ENCODE measurements at regions not wholly inside any gene's neighbourhood (a gene's known extent, or its start where the extent isn't known, plus 50 kb on each side); places are given as distances from the start of the nearest gene placed in this dataset.

DNA sequence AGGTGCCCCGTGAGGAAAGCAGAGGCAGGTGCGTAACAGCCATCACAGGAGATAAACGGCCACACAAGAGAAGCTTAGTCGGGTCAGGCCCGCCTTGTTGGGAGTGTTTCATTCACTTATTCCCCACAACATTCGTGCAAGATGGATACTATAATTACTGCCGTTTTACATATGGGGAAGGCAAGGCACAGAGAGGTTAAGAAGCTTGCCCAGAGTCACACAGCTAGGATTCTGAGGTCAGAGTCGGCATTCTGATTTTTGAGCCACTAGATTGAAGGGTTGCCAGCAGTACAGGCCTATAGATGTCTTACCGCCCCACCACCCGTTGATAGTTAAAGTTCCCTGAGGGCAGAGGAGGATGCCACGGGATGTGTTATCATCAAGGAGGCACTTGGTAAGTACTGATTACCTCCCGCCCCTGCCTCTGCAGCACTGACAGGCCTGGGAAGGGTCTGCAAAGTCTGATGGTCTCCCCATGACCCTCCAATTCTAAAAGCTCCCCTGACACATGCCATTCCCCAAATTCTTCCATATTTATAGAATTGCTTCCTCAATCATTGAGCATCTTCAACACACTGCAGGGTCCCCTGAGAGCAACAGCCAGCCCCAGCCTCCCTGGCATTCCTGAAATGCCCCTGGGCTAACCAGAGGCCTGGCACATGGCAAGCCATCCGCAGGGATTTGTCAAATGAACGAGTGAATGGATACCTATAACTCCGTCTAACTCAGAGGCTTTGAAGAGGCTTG lies 74.7 kb upstream of the CLDN14 start:
- DNase-seq (ENCODE audit: low read depth in 2 of 2): no peak

DNA sequence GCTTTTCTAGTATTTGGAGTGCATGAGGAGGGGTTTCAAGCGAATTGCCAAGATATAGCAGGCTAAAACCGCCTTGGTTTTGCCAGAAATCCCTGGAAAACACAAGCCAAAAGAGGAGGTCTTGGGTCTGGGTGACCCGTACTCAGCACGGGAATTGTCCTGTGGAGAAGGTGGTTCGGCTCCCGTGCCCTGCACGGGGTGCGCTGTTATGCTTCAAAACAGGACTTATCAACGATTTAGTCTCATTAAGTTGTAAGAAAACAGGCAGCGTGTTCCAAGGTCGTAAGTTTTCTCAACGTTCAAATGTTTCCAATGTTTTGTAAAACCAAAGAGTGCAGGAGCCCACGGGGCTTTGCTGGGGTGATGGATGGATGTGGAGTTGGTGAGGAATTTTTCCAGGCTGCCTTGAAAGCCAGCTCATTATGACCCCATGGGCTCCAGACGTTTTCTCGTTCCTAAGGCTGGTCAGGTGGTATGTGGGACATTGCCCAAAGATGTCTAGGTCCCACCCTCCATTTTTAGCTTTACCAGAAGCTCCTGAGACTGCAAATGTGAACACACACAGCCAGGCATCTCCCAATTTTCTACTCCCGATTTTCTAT lies 75.4 kb upstream of the CLDN14 start:
- DNase-seq (ENCODE audit: low read depth in 2 of 2): no peak

- DNase-seq (ENCODE audit: low read depth in 2 of 2): no peak
These were observed 77.4 kb upstream of the CLDN14 start for GRCh38 chr21:36557316-36557715.

DNA sequence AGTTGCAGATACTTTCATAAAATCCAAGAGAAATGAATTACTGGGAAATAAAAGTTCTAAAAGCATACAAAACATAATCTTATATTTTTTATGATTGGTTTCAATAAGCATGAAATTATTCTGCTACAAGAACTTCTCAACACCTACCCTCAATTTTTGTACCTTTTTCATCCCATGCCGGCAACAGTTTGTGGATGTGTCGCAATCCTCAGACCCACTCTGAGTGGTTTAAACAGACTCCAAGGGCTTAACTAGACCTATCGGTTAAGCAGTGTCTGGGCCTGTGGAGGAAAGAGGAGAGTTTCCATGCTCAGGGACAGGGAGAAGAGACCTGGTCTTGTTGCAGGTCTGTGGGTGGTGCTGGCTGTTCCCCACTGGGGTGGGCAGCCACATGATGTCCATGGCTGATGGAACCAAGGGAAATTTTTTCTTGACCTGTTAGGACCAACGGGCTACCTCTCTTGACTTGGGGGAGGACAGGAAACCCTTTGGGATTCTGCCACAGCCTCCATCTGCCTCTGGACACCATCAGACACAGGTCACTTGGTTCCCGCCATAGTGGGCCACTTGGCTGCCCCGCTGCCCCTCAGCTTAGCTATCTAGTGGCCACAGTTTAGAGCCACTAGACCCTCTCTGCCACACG lies 81.1 kb upstream of the CLDN14 start:
- DNase-seq (ENCODE audit: low read depth in 2 of 2): no peak

GRCh38 chr21:36563341-36563926 lies 83.5 kb upstream of the CLDN14 start:
- DNase-seq (ENCODE audit: low read depth in 2 of 2): no peak

GRCh38 chr21:36564647-36565046 lies 84.7 kb upstream of the CLDN14 start:
- no peak for DNase-seq (ENCODE audit: low read depth in 2 of 2)

DNA sequence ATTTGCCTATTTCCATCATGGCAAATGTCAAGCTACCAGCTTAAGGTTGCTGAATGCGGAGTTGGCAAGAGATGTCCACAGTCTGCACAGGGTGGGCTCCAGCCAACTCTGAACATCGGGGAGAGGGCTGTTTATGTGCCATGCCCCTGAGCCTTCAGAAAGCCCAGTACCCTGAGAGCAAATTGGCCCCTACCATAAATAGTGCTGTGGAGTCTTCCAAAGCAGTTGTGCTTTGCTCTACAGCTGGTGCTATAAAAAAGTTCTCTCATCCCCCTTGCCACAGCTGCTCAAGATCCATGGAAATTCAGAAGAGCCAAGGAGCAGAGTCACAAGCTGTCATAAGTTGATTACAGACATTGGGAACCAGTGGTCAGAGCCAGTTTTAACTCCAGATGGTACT lies 85.6 kb upstream of the CLDN14 start:
- no peak for DNase-seq (ENCODE audit: low read depth in 2 of 2)

DNA sequence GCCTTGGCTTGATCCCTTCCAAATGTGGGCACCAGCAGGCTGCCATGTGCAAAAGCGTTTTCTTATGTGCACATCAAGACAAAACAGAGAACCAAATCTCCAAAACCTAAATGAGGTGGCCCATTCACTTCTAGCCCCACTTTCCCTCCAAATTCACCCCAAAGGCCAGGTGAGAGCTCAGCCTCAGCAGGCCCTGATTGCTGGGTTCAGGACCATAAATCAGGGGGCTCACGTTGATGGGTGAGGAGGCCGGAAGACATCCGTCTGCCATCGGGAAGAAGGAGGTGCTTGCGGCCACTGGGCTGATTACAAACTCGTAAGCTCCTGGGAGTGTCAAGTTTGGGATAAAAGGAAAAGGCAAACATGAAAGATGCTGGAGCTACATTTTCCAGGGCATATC lies 86.7 kb upstream of the CLDN14 start:
- DNase-seq (ENCODE audit: low read depth in 2 of 2): no peak

DNA sequence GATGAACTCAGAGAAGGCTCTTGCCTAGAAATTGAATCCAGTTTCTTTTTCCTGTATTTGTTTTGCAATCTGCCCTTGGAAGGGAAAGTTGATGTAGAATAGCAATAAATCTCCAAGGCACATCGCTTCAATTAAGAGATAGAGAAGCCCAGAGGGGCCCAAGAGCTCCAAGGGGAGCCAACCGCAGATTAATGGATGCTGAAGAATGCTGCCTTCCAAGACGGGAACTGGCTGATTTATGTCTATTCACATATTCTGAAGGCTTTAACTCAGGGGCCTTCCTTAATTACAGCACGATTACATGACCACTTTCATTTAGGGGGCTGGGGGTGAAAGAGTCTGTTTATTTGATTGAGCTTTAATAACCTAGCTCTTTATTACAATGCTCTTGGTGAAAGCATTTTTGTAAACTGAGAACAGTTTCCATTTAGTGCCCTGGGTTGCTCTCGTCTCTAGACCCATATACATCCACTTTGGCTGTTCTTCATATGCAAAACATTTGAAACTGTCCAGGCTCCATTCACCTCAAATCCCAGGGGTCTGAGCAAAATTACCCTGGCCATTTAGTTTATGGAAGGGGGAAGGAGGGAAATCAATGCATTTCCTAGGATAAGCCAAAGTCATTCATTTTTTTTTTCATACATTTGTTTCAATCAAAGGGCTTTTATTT lies 87.4 kb upstream of the CLDN14 start:
- DNase-seq (ENCODE audit: low read depth in 2 of 2): no peak

- DNase-seq (ENCODE audit: low read depth in 2 of 2): no peak
These were observed 89.6 kb upstream of the CLDN14 start for GRCh38 chr21:36569511-36569910.

DNA sequence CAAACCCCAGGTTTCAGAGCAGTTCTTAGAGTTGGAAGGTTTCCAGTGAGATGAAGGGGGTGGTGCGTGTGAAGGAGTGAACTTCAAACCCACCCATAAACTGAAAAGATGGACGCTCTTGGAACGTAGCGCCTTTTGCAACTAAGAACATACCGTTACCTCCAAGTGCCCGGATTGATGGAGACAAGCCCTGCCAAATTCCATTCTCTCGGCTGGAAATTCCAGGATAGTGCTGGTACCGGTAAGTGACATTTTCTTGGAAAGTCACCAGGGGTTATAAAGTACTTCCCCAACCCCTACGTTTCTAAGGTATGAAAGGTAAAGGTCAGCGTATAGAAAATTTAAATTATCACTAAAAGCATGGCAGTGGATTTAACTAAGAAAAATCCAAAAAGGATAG lies 91.6 kb upstream of the CLDN14 start:
- DNase-seq (ENCODE audit: low read depth in 2 of 2): no peak

GRCh38 chr21:36572039-36572438 lies 92.1 kb upstream of the CLDN14 start:
- DNase-seq (ENCODE audit: low read depth in 2 of 2): no peak

- no peak for DNase-seq (ENCODE audit: low read depth in 2 of 2)
These were observed 95.4 kb upstream of the CLDN14 start for GRCh38 chr21:36575306-36575705.

DNA sequence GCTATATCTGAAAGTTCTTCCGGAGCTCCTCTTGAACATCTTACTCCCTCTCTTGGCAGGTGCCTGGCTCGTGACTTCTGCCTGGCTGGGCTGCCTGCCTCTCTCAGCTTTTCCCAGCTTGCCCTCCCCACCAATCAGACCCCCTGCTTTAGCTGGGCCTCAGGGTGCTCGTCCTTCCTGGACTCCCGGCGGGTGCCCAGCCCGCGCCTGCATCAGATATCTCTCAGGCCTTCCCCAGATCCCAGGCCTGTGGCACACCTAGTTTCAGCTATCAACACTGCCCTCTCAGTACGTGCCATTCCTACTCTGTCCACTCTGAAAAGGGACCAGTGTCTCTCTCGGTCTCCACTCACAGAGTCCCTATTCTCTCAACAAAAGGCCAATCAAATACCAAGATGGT lies 96.5 kb upstream of the CLDN14 start:
- no peak for DNase-seq (ENCODE audit: low read depth in 2 of 2)

DNA sequence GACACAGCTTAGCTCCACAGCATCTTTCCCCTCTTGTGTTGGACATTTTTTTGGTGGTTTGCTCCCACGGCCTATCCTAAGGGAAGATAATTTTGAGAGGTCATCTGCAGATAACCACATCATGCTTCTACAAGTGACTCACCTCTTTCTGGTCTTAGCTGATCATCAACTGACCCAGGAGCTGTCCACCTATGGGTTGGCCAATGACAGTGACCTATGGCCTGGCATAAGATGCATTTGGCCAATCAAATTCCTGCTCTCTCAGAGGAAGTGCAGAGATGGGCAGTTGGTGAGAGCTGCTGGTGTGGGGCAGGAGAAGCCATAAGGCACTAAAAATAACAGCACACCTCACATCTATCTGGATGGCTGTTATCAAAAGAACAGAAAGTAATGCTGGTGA lies 100.0 kb upstream of the CLDN14 start:
- no peak for DNase-seq (ENCODE audit: low read depth in 2 of 2)

DNA sequence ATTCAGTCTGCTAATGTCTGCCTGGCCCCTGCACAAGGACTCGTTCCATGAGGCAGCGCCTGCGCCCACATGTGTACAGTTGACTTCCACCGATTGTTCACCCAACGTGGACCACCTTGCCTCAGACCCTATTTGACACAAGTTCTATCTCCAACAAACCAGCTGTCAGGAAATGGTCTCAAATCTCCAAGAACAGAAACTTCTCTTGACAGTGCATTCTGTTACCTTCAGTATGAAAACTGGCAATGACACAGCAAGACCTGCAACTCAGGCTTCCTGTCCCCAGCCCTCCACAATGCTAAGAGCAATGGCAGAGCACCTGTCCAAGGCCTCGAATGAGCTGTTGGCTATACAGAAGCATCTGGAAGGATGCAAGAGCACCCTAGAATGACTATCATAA lies 102.3 kb upstream of the CLDN14 start:
- no peak for DNase-seq (ENCODE audit: low read depth in 2 of 2)

DNA sequence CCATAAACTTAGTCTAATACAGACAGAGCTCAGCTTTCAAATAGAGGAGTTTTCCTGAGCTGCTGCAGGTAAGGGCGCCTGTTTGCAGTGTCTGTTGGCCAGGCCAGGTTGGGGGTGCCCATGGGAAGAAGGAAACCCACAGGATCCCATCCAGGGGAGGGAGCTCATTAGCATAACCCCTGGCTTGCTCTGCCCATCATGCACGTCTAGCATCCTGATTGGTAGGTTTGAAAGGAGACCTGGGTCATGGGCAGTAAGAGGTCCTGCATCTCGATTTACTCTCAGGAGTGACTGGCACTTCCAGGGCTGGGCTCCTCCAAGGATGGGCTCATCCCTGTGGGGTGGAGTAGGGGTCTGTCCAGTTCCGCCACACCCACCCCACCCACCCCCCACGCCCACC lies 103.7 kb upstream of the CLDN14 start:
- no peak for DNase-seq (ENCODE audit: low read depth in 2 of 2)

- no peak for DNase-seq (ENCODE audit: low read depth in 2 of 2)
These were observed 105.3 kb upstream of the CLDN14 start for GRCh38 chr21:36584980-36585940.

GRCh38 chr21:36587388-36587787 lies 107.5 kb upstream of the CLDN14 start:
- DNase-seq (ENCODE audit: low read depth in 2 of 2): no peak

DNA sequence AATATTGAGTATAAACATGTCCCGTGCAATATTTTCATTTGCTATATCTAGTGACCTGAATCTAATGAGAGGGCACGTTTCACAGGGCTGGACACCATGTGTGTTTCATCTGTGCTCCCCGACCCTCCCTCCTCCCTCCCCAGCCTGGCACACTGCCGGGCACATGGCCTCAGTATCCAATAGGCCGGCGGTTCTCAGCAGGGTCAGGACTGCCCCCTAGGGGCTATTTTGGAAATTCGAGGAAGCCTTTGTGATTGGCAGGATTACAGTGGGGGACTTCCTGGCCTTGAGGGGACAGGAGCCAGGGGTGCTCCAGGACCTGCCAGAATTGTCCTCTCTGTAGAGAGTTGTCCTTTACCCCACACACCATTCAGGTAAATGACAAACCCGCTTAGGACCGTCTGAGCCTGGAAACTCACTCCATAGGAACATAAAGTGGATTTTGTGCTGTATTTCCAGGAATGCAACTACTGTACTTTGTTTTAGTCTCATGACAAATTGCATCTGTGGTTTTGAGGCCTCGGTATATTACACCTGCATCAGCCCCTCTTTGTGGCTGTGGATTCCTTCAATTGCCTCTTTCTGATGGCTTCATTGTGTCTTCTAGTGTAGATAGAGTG lies 109.5 kb upstream of the SIM2 start:
- DNase-seq (ENCODE audit: low read depth in 2 of 2): no peak

Measured in activated CD4-positive, alpha-beta T cell treated with anti-CD3 and anti-CD28 coated beads for 24 hours (primary cell).